ENCODE measurements at regions not wholly inside any gene's neighbourhood (a gene's known extent, or its start where the extent isn't known, plus 50 kb on each side); places are given as distances from the start of the nearest gene placed in this dataset.

GRCh38 chr5:110018509-110018908, 328.8 kb downstream of the MAN2A1 start:
- no peak for DNase-seq
- intact Hi-C loops (cut with DNase I) = no loop called here

GRCh38 chr5:110019119-110019518, 329.4 kb downstream of the MAN2A1 start:
- no peak for DNase-seq
- intact Hi-C loops (cut with DNase I) = no loop called here

DNA sequence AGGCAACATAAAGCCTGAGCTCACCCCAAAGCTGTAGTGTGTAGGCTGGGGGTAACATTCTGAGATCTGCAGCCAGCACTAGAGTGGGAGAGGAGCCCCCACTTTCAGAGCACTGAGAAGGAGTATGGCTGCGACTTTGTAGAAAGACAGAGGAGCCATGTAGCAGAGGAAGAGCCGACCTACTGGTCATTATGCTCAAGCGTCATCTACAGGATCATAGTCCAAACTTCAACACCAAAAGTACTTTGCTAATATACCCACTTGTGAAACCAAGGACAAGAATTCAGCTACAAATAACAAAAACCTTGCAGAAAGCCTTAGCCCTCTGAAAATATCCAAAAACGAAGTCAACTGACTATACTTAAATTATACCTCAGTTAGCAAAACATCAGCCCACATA, 330.1 kb downstream of the MAN2A1 start:
- no peak for DNase-seq
- intact Hi-C loops (cut with DNase I) = no loop called here

DNA sequence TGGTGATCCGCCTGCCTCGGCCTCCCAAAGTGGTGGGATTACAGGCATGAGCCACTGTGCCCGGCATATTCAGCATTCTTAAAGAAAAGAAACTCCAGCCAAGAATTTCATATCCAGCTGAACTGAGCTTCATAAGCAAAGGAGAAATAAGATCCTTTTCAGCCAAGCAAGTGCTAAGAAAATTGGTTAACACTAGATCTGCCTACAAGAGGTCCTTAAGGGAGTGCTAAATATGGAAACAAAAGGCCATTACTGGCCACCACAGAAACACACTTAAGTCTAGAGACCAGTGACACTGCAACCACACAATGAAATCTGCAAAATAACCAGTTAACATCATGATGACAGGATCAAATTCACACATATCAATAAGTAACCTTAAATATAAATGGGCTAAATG, 331.5 kb downstream of the MAN2A1 start:
- intact Hi-C loops (cut with DNase I) = no loop called here
- DNase-seq = no peak

- DNase-seq = no peak
- intact Hi-C loops (cut with DNase I) = no loop called here
Measured at GRCh38 chr5:110025160-110025559, 335.4 kb downstream of the MAN2A1 start.

DNA sequence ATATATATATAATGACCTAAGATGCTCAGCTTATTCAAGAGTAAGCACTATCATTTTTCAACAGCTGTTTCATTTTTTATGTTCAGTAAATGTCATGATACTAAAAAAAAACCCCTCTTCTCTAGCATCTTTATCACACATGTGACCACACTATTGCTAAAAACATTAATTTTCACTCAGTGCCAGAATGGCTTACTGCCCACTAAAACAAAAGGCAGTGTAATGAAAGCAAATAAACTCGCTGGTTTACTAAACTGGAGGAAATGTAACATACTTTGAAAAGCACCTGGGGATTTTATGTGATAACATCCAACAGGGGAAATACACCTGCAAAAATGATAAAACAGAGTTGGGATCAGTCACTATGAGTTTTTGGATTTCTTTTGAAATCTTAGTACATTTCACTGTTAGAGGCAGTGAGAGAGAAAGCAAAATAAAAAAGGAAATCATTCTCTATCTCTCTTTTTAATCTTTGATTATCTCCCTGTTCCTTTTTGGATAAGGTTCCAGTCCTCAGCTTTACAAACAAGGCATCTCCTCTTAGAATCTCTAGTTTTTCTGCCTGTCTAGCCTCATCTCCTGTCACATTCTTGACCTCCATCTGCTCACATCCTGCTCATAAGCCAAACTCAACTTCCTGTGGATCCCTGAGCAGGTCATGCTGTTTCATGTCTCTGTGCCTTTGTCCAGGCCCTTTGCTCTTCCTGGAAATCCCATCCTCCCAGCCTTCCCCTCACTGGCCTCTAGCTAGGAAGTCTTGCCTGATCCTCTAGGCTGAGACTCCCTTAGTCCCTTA, 338.0 kb downstream of the MAN2A1 start:
- intact Hi-C loops (cut with DNase I) = no loop called here
- no peak for DNase-seq

DNA sequence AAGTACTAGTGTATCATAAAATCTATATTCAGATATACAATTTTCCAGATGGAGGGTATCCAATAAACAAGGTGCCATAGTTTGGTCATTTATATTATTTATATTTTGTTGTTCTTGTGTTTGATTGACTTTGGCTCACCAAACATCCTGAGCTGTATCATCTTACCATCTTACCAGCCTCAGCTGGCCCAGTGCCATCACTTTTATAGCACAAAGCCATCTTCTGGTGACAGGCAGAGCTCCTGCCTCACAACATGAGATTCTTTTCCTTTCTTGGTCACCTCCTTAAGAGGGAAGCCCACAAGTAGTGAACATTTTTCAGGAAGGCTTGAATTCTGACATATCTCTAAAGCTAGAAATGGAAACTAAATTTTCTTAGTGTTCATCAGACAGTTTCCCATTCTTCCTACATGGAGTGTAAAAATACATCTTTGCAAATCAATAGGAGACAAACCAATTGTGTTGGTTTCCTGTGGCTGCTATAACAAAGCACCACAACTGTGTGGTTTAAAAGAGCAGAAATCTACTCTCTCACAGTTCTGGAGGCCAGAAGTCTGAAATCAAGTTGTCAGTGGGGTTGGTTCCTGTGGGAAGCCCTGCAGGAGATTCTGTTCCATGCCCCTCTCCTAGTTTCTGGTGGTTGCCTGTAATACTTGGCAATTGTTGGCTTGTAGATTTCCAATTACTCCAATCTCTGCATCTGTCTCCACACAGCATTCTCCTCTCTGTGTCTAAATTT, 341.8 kb downstream of the MAN2A1 start:
- intact Hi-C loops (cut with DNase I) = no loop called here
- DNase-seq = no peak

GRCh38 chr5:110032376-110032775, 342.6 kb downstream of the MAN2A1 start:
- intact Hi-C loops (cut with DNase I) = no loop called here
- no peak for DNase-seq

DNA sequence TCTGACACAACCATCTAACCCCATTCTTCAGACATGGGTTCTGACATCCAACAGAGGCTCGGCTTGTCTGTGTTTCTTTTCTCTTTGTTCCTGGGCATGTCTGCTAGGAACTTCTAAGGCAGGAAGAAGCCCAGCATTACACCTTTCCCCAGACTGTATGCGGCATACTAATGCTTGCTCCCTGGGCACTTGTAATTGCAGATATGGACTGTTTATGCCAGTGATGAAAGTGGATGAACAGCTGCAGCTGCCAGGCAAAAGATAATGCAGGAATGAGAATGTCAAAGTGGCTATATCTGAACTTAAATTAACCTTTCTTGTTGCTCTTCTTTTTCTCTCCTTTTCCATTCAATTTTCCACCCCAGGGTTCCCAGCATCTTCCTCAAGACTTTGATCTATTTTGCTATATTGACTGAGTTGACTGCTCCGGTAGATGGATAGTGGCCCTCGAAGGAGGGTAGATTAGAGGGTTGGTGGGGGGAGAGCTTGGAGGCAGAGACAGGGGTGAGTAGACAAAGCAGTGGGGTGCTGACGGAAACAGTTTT, 344.4 kb downstream of the MAN2A1 start:
- intact Hi-C loops (cut with DNase I) = no loop called here
- no peak for DNase-seq

- peak in 1 of 42 donors; percentile 42 for DNase-seq
- intact Hi-C loops (cut with DNase I) = no loop called here
Measured at GRCh38 chr5:110038297-110038997, 348.7 kb downstream of the MAN2A1 start.

GRCh38 chr5:110040178-110040577, 350.5 kb downstream of the MAN2A1 start:
- DNase-seq = no peak
- intact Hi-C loops (cut with DNase I) = no loop called here

- intact Hi-C loops (cut with DNase I) = no loop called here
- no peak for DNase-seq
Measured at GRCh38 chr5:110043025-110043424, 353.3 kb downstream of the MAN2A1 start.

DNA sequence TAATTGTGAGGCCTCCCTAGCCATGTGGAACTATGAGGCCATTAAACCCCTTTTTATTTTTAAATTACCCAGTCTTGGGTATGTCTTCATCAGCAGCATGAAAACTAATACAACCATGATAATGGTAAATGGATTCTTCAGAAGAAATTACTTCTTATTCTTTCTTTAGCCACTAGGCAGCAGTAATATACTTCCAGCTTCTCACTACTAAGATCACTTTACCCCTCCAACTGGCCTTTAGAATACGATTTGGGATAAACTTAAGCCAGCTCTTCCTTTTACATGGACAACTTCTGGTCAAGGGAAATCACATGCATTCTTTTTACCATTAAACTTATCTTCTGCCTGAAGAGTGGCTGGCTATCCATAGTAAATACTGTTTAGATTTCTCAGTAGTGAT, 355.4 kb downstream of the MAN2A1 start:
- intact Hi-C loops (cut with DNase I) = no loop called here
- DNase-seq = no peak

DNA sequence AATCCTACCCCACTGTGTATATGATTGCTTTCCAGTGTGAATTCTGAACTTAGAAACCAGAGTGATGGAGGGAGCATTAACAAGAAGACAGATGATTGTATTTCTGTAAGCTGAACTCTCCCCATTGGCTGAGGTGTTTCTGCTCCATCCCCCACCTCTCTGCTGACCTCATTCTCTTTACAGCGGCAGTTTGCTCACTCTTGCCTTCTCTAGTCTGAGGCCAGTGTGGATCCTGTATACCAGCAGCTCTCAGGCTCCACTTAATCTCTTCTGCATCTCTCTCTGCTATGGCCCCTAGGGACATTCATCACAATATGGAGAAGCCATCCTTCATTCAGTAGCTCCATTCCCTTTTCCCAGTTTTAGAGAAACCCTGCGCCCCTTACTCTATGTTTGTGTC, 358.8 kb downstream of the MAN2A1 start:
- intact Hi-C loops (cut with DNase I) = no loop called here
- no peak for DNase-seq

DNA sequence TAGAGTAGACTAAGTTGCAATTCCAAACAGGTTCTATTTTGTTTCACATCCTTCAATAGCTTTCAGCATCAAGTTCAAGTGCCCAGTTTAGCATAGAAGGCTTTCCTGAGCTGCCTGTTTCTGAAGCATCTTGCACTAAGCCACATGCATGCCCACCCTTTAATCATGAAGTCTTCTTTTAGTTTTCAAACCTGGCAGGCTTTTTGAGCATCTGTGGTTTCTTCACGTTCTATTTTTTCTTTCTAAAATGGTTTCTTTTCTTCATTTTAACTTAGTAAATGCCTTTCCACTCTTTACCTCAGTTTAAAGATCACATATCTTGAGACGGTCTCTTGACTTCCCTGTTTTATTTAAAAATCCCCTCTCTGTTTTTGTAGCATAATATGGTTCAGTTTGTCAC, 360.1 kb downstream of the MAN2A1 start:
- intact Hi-C loops (cut with DNase I) = no loop called here
- no peak for DNase-seq

- intact Hi-C loops (cut with DNase I) = no loop called here
- no peak for DNase-seq
Measured at GRCh38 chr5:110050640-110051345, 361.1 kb downstream of the MAN2A1 start.

GRCh38 chr5:110053205-110053604, 363.5 kb downstream of the MAN2A1 start:
- DNase-seq = no peak
- intact Hi-C loops (cut with DNase I) = no loop called here

- no peak for DNase-seq
- intact Hi-C loops (cut with DNase I) = no loop called here
Measured at GRCh38 chr5:110053824-110054223, 364.1 kb downstream of the MAN2A1 start.

- peak in 3 of 42 donors; percentile 6 to 10 (median 9) for DNase-seq
- intact Hi-C loops (cut with DNase I) = no loop called here
Measured at GRCh38 chr5:110054240-110054639, 364.5 kb downstream of the MAN2A1 start.

All from head of caudate nucleus (tissue), 42 donors.